ENCODE measurements at regions not wholly inside any gene's neighbourhood (a gene's known extent, or its start where the extent isn't known, plus 50 kb on each side); places are given as distances from the start of the nearest gene placed in this dataset.

- no peak for FAIRE-seq
- WGBS (ENCODE audit: low lambda C conversion rate), result 5% methylated on average over 6 of the region's 6 CpGs
These were observed 1540.2 kb downstream of the ADGRL3 start for GRCh38 chr4:62740296-62740695.

GRCh38 chr4:62717154-62717553 lies 1517.0 kb downstream of the ADGRL3 start:
- DNase-seq (ENCODE audit: low spot score) (no peak), FAIRE-seq (no peak), ATAC-seq (no peak)
- Histone ChIP-seq H3K4me1 (ENCODE audit: insufficient read depth, low read length) (no peaks in the 10 kb centered on the region), H3K27ac (ENCODE audit: extremely low read length, insufficient read depth, low read length) (no peak overlapping the region), H3K9ac (ENCODE audit: insufficient read depth, low read depth, low read length) (no peak overlapping the region), H4K20me1 (ENCODE audit: insufficient read depth, low read length) (no peaks in the 10 kb centered on the region), H2AFZ (ENCODE audit: low read length) (no peak overlapping the region), H3K4me2 (ENCODE audit: low read depth, low read length) (no peak overlapping the region), H3K9me3 (ENCODE audit: low read length) (no peaks in the 10 kb centered on the region), H3K36me3 (replicated peaks in 1 of 2; ENCODE audit: control insufficient read depth in 1 of 2, insufficient read depth in 2 of 2, low read length in 2 of 2) (no peaks in the 10 kb centered on the region), H3K4me3 (replicated peaks in 1 of 3; ENCODE audit: insufficient read depth in 1 of 3, low read depth in 2 of 3, low read length in 3 of 3) (no peak overlapping the region), H3K79me2 (ENCODE audit: insufficient read depth, low read length) (no peaks in the 10 kb centered on the region), H3K27me3 (ENCODE audit: control insufficient read depth in 1 of 2, insufficient read depth in 2 of 2, low read length in 2 of 2) (no peaks in the 10 kb centered on the region; a peak in 1 of 5 replicates)
- 2% methylated on average over 2 of the region's 2 CpGs for WGBS (ENCODE audit: low lambda C conversion rate)
- intact Hi-C loops (cut with micrococcal nuclease; ENCODE audit: unreplicated experiment) (no loop called here), in situ Hi-C loops (cut with HindIII; ENCODE audit: extremely low pct_ligation_motif_present, low pct_unique_long_range_greater_than_20kb) (no loop called here)
- ChIA-PET POLR2A (no interaction called here), CTCF (ENCODE audit: low intra/inter-chr PET ratio, low total read pairs) (no interaction called here)
- TF ChIP-seq PHF21A (CRISPR knock-in tag; IDR thresholded peaks at IDR 0.05), result no peak
- TF ChIP-seq ZNF883 (CRISPR knock-in tag; IDR thresholded peaks at IDR 0.05; ENCODE audit: not compliant biosample characterization), result no peak
- no peak for TF ChIP-seq ZNF777 (CRISPR knock-in tag; IDR thresholded peaks at IDR 0.05)
- TF ChIP-seq NFAT5 (CRISPR knock-in tag; IDR thresholded peaks at IDR 0.05), result no peak
- no peak for TF ChIP-seq SOX5 (CRISPR knock-in tag; IDR thresholded peaks at IDR 0.05; ENCODE audit: borderline replicate concordance)
- TF ChIP-seq ZNF468 (CRISPR knock-in tag; IDR thresholded peaks at IDR 0.05), result no peak
- TF ChIP-seq ZNF572 (CRISPR knock-in tag; IDR thresholded peaks at IDR 0.05), result no peak
- no peak for TF ChIP-seq HMG20B (CRISPR knock-in tag; conservative IDR thresholded peaks at IDR 0.05)
- no peak for TF ChIP-seq ELK4 (CRISPR knock-in tag; IDR thresholded peaks at IDR 0.05; ENCODE audit: borderline replicate concordance)
- no peak for TF ChIP-seq ZNF564 (CRISPR knock-in tag; IDR thresholded peaks at IDR 0.05)
- TF ChIP-seq FOXP1 (IDR thresholded peaks at IDR 0.05), result no peak
- no peak for TF ChIP-seq FOXP1 (CRISPR knock-in tag; IDR thresholded peaks at IDR 0.05)
- no peak for TF ChIP-seq FOSL1 (CRISPR knock-in tag; IDR thresholded peaks at IDR 0.05; ENCODE audit: borderline replicate concordance)
- no peak for TF ChIP-seq MBNL3 (CRISPR knock-in tag; conservative IDR thresholded peaks at IDR 0.05)
- TF ChIP-seq KLF11 (CRISPR knock-in tag; IDR thresholded peaks at IDR 0.05), result no peak
- BruUV-seq (replicated peaks), result no TSS peak

More at GRCh38 chr4:62740296-62740695, 1540.2 kb downstream of the ADGRL3 start:
- H2AFZ ChIP-seq (ENCODE audit: low read length), result no peak overlapping the region
- H3K27me3 ChIP-seq (ENCODE audit: control insufficient read depth in 1 of 2, insufficient read depth in 2 of 2, low read length in 2 of 2), result no peaks in the 10 kb centered on the region
- no peak for ATAC-seq
- no peak overlapping the region for H3K27ac ChIP-seq (ENCODE audit: extremely low read length, insufficient read depth, low read length)
- TF ChIP-seq CEBPB (IDR thresholded peaks at IDR 0.05; ENCODE audit: borderline replicate concordance, low read depth, low read length) (peak; percentile 50; the same call in 1 of the 2 replicates), KAT2B (IDR thresholded peaks at IDR 0.05; ENCODE audit: borderline replicate concordance, low read depth, low read length) (no peak)
- ChIA-PET CTCF (ENCODE audit: low intra/inter-chr PET ratio, low total read pairs) (no interaction called here), POLR2A (no interaction called here)
- no peaks in the 10 kb centered on the region for H3K9me3 ChIP-seq (ENCODE audit: low read length)
- no peaks in the 10 kb centered on the region for H3K4me1 ChIP-seq (ENCODE audit: insufficient read depth, low read length)
- H4K20me1 ChIP-seq (ENCODE audit: insufficient read depth, low read length), result no peaks in the 10 kb centered on the region
- H3K79me2 ChIP-seq (ENCODE audit: insufficient read depth, low read length), result no peaks in the 10 kb centered on the region
- H3K36me3 ChIP-seq (replicated peaks in 1 of 2; ENCODE audit: control insufficient read depth in 1 of 2, insufficient read depth in 2 of 2, low read length in 2 of 2), result no peaks in the 10 kb centered on the region
- in situ Hi-C loops (cut with HindIII; ENCODE audit: extremely low pct_ligation_motif_present, low pct_unique_long_range_greater_than_20kb) (no loop called here), intact Hi-C loops (cut with micrococcal nuclease; ENCODE audit: unreplicated experiment) (no loop called here)
- no peak overlapping the region for H3K9ac ChIP-seq (ENCODE audit: insufficient read depth, low read depth, low read length)
- no peak for DNase-seq (ENCODE audit: low spot score)
- H3K4me2 ChIP-seq (ENCODE audit: low read depth, low read length), result no peak overlapping the region
- no TSS peak for BruUV-seq (replicated peaks)
- H3K4me3 ChIP-seq (replicated peaks in 1 of 3; ENCODE audit: insufficient read depth in 1 of 3, low read depth in 2 of 3, low read length in 3 of 3), result no peak overlapping the region

All from HepG2 (cell line).